Trophoblast cell (in vitro differentiated cells and primary cell): ENCODE measurements at regions not wholly inside any gene's neighbourhood (a gene's known extent, or its start where the extent isn't known, plus 50 kb on each side); places are given as distances from the start of the nearest gene placed in this dataset.

Experiments
- DNase-seq, 2 donors: peaks; one replicate each; pipeline ENCODE4 v3.0.0-alpha.2; 2016
- H2AFZ ChIP-seq: 2 replicates; pipeline ENCODE4 v1.6.1; 2013; ENCODE audit warnings: low read length, moderate library complexity, mild to moderate bottlenecking; ENCODE audit not compliant: insufficient read depth, poor library complexity
- H2AK5ac ChIP-seq: 2 replicates; pipeline ENCODE4 v1.6.1; 2013; ENCODE audit warnings: mild to moderate bottlenecking, low read length
- H2BK120ac ChIP-seq: 2 replicates; pipeline ENCODE4 v1.6.1; 2013; ENCODE audit warnings: low read length, mild to moderate bottlenecking, moderate library complexity; ENCODE audit not compliant: insufficient read depth, poor library complexity
- H2BK12ac ChIP-seq: 2 replicates; pipeline ENCODE4 v1.6.1; 2013; ENCODE audit warnings: mild to moderate bottlenecking, low read length, moderate library complexity
- H2BK5ac ChIP-seq: 2 replicates; pipeline ENCODE4 v1.6.1; 2013; ENCODE audit warnings: low read length, low read depth, moderate library complexity, mild to moderate bottlenecking; ENCODE audit not compliant: poor library complexity
- H3K14ac ChIP-seq: 2 replicates; pipeline ENCODE4 v1.6.1; 2013; ENCODE audit warnings: mild to moderate bottlenecking, low read length
- H3K18ac ChIP-seq: 2 replicates; pipeline ENCODE4 v1.6.1; 2013; ENCODE audit warnings: mild to moderate bottlenecking, low read length
- H3K23ac ChIP-seq: 2 replicates; pipeline ENCODE4 v1.6.1; 2013; ENCODE audit warnings: low read length
- H3K27ac ChIP-seq: 2 replicates; pipeline ENCODE4 v1.5.1; 2013; ENCODE audit warnings: low read depth, mild to moderate bottlenecking, inconsistent platforms, low read length, moderate library complexity
- H3K27me3 ChIP-seq: 2 replicates; pipeline ENCODE4 v1.6.1; 2013; ENCODE audit warnings: inconsistent platforms, mild to moderate bottlenecking, low read length, moderate library complexity; ENCODE audit not compliant: insufficient read depth
- H3K36me3 ChIP-seq, 2 experiments: 1 replicate in 1 of 2; 2 replicates in 1 of 2; pipeline ENCODE4 v1.6.1; 2013; ENCODE audit warnings: low read length in 2 of 2, mild to moderate bottlenecking in 2 of 2, moderate library complexity in 1 of 2; ENCODE audit not compliant: insufficient read depth in 2 of 2, control insufficient read depth in 1 of 2
- H3K4ac ChIP-seq: 2 replicates; pipeline ENCODE4 v1.6.1; 2013; ENCODE audit warnings: low read depth, mild to moderate bottlenecking, low read length, moderate library complexity
- H3K4me1 ChIP-seq, 2 experiments: 1 replicate in 1 of 2; 2 replicates in 1 of 2; pipeline ENCODE4 v1.6.1; 2013; ENCODE audit warnings: low read length in 2 of 2, mild to moderate bottlenecking in 2 of 2, moderate library complexity in 1 of 2; ENCODE audit not compliant: insufficient read depth in 2 of 2, control insufficient read depth in 1 of 2
- H3K4me2 ChIP-seq: 2 replicates; pipeline ENCODE4 v1.6.1; 2013; ENCODE audit warnings: inconsistent platforms, mild to moderate bottlenecking, low read length, moderate library complexity
- H3K4me3 ChIP-seq: 2 replicates; pipeline ENCODE4 v1.5.1; 2013; ENCODE audit warnings: mild to moderate bottlenecking, low read depth, low read length, inconsistent platforms
- H3K79me1 ChIP-seq: one replicate; pipeline ENCODE4 v1.6.1; 2013; ENCODE audit warnings: low read length
- H3K79me2 ChIP-seq: 2 replicates; pipeline ENCODE4 v1.6.1; 2013; ENCODE audit warnings: low read length, mild to moderate bottlenecking; ENCODE audit not compliant: control insufficient read depth, insufficient read depth, poor library complexity
- H3K9ac ChIP-seq: 2 replicates; pipeline ENCODE4 v1.6.1; 2013; ENCODE audit warnings: mild to moderate bottlenecking, low read length
- H3K9me3 ChIP-seq: 2 replicates; pipeline ENCODE4 v1.6.1; 2013; ENCODE audit warnings: low read depth, mild to moderate bottlenecking, control low read depth, inconsistent platforms, low read length; ENCODE audit not compliant: insufficient read depth
- H4K12ac ChIP-seq: 2 replicates; pipeline ENCODE4 v1.6.1; 2013; ENCODE audit warnings: low read depth, mild to moderate bottlenecking, low read length, moderate library complexity
- H4K8ac ChIP-seq: 2 replicates; pipeline ENCODE4 v1.6.1; 2013; ENCODE audit warnings: low read depth, mild to moderate bottlenecking, low read length, moderate library complexity
- H4K91ac ChIP-seq: one replicate; pipeline ENCODE4 v1.6.1; 2013; ENCODE audit warnings: low read depth, mild to moderate bottlenecking, low read length, moderate library complexity
- WGBS: extraction: QIAGEN DNeasy Blood & Tissue Kit; methylation state at CpG from one replicate; pipeline ENCODE4 v1.1.7; 2013; ENCODE audit warnings: missing lambda C conversion rate; ENCODE audit not compliant: insufficient read length, insufficient coverage; ENCODE audit errors: extremely low coverage; 5-methylcytosine and 5-hydroxymethylcytosine counted together

DNA sequence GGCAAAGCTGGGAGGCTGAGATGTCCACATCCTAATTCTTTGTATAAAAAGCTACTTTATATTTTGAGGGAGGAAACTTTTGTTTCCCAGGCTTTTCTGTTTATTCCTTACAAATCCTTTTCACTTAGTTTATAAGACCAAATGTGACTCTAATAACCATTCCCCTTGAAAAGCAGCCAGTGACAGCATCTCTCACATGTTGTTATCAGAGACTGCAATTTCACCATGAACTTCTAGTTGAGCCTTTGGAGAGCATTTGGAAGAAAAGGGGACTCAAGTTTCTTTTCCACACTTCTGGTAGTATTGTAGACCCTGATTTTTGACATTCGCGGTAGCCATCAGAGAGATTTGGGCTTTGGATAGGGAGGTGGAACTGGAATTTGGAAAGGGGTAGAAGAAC, 215.8 kb downstream of the RNF144B start:
- H3K4me2 ChIP-seq: no peak overlapping the region
- H2BK5ac ChIP-seq: no peak overlapping the region
- H3K9me3 ChIP-seq: no peaks in the 10 kb centered on the region
- H3K14ac ChIP-seq: no peak overlapping the region
- no peaks in the 10 kb centered on the region for H3K79me1 ChIP-seq
- H3K4ac ChIP-seq: no peak overlapping the region
- no peak overlapping the region for H3K23ac ChIP-seq
- no peak overlapping the region for H3K4me3 ChIP-seq
- DNase-seq: no peak
- peaks cover 3 to 4% of the 10 kb centered on the region in 2 experiments for H3K4me1 ChIP-seq
- H3K9ac ChIP-seq: no peak overlapping the region
- no peaks in the 10 kb centered on the region for H3K36me3 ChIP-seq
- H4K12ac ChIP-seq: no peak overlapping the region
- no peak overlapping the region for H2AK5ac ChIP-seq
- WGBS: no CpG with 5 or more reads among the region's 2 CpGs
- no peak overlapping the region for H4K91ac ChIP-seq
- no peak overlapping the region for H2BK120ac ChIP-seq
- no peak overlapping the region for H2AFZ ChIP-seq
- no peaks in the 10 kb centered on the region for H3K27me3 ChIP-seq
- no peak overlapping the region for H2BK12ac ChIP-seq
- H3K79me2 ChIP-seq: no peaks in the 10 kb centered on the region
- H4K8ac ChIP-seq: no peak overlapping the region
- H3K18ac ChIP-seq: no peak overlapping the region
- H3K27ac ChIP-seq: no peak overlapping the region

DNA sequence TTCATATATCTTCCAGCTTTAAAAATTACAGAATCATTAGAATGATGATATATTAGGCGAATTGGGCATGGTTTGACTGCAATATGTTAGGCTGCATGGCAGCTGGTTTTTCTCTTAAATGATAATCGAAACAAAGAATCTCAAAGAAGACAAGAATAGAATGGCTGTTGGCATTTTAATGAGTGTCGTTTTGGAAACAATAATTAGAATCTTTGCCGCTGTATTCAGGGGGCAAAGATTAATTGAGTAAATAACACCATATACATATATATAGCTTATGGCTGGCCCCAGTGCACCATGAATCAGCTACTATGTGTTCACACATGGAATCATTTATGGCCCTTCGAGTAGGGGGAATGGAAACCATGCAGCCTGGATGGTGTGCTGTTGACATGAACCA, 216.2 kb downstream of the RNF144B start:
- H2BK12ac ChIP-seq: no peak overlapping the region
- no peak overlapping the region for H2BK120ac ChIP-seq
- no peaks in the 10 kb centered on the region for H3K79me1 ChIP-seq
- H3K18ac ChIP-seq: no peak overlapping the region
- no peak for DNase-seq
- H3K27ac ChIP-seq: no peak overlapping the region
- no peak overlapping the region for H2AK5ac ChIP-seq
- no peak overlapping the region for H2AFZ ChIP-seq
- H2BK5ac ChIP-seq: no peak overlapping the region
- no peak overlapping the region for H4K8ac ChIP-seq
- H4K12ac ChIP-seq: no peak overlapping the region
- H3K4me3 ChIP-seq: no peak overlapping the region
- H3K23ac ChIP-seq: no peak overlapping the region
- H4K91ac ChIP-seq: no peak overlapping the region
- H3K4me2 ChIP-seq: no peak overlapping the region
- no peak overlapping the region for H3K4ac ChIP-seq
- peaks cover 3 to 4% of the 10 kb centered on the region in 2 experiments for H3K4me1 ChIP-seq
- no peaks in the 10 kb centered on the region for H3K79me2 ChIP-seq
- no peaks in the 10 kb centered on the region for H3K36me3 ChIP-seq
- no peak overlapping the region for H3K14ac ChIP-seq
- no peak overlapping the region for H3K9ac ChIP-seq
- no peaks in the 10 kb centered on the region for H3K27me3 ChIP-seq
- peaks cover 3% of the 10 kb centered on the region for H3K9me3 ChIP-seq
- no CpG with 5 or more reads among the region's 5 CpGs for WGBS

DNA sequence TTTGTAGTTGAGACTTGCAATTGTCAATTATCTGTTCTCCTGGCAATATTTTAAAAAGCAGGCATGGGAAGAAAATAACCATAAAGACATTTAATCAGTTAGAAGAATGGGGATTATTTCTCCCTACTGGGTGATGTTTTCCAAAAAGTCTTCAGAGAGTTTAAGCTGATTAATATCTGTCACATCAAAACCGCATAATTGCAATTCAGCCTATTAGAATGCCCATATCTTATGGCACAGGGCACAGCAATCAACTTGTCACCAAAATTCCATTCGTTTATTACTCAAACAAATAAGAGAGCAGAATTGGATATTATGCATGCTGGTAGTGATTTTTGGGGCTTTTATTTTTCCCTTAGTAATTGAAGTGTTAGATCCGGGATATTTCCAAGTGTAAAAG, 218.7 kb downstream of the RNF144B start:
- H3K79me1 ChIP-seq: no peaks in the 10 kb centered on the region
- no peak overlapping the region for H2AK5ac ChIP-seq
- H3K79me2 ChIP-seq: no peaks in the 10 kb centered on the region
- H4K8ac ChIP-seq: no peak overlapping the region
- H2BK12ac ChIP-seq: no peak overlapping the region
- no peak overlapping the region for H3K14ac ChIP-seq
- H3K4me3 ChIP-seq: no peak overlapping the region
- H2BK5ac ChIP-seq: no peak overlapping the region
- H3K4me2 ChIP-seq: no peak overlapping the region
- no peak overlapping the region for H3K27ac ChIP-seq
- no peak overlapping the region for H4K12ac ChIP-seq
- no peak overlapping the region for H2AFZ ChIP-seq
- no peaks in the 10 kb centered on the region for H3K27me3 ChIP-seq
- no peak overlapping the region for H3K9ac ChIP-seq
- H4K91ac ChIP-seq: no peak overlapping the region
- no CpG with 5 or more reads among the region's 3 CpGs for WGBS
- H3K4ac ChIP-seq: no peak overlapping the region
- H3K18ac ChIP-seq: no peak overlapping the region
- no peaks in the 10 kb centered on the region for H3K4me1 ChIP-seq
- H3K23ac ChIP-seq: no peak overlapping the region
- DNase-seq: no peak
- no peaks in the 10 kb centered on the region for H3K36me3 ChIP-seq
- peaks cover 3% of the 10 kb centered on the region for H3K9me3 ChIP-seq
- H2BK120ac ChIP-seq: no peak overlapping the region

GRCh38 chr6:18609715-18610114, 222.6 kb downstream of the RNF144B start:
- H3K27ac ChIP-seq: no peak overlapping the region
- H3K14ac ChIP-seq: no peak overlapping the region
- H3K27me3 ChIP-seq: no peaks in the 10 kb centered on the region
- no peak overlapping the region for H3K4me3 ChIP-seq
- H2AK5ac ChIP-seq: no peak overlapping the region
- WGBS: no CpG with 5 or more reads among the region's 1 CpG
- no peak overlapping the region for H4K8ac ChIP-seq
- H2AFZ ChIP-seq: no peak overlapping the region
- H3K4me2 ChIP-seq: no peak overlapping the region
- H3K79me2 ChIP-seq: no peaks in the 10 kb centered on the region
- peaks cover 3% of the 10 kb centered on the region for H3K9me3 ChIP-seq
- no peaks in the 10 kb centered on the region for H3K36me3 ChIP-seq
- H2BK120ac ChIP-seq: no peak overlapping the region
- no peak overlapping the region for H2BK5ac ChIP-seq
- no peak for DNase-seq
- no peak overlapping the region for H3K23ac ChIP-seq
- no peak overlapping the region for H2BK12ac ChIP-seq
- no peak overlapping the region for H4K12ac ChIP-seq
- H3K9ac ChIP-seq: no peak overlapping the region
- no peak overlapping the region for H3K4ac ChIP-seq
- H4K91ac ChIP-seq: no peak overlapping the region
- no peak overlapping the region for H3K18ac ChIP-seq
- no peaks in the 10 kb centered on the region for H3K4me1 ChIP-seq
- no peaks in the 10 kb centered on the region for H3K79me1 ChIP-seq
